ENCODE measurements at regions not wholly inside any gene's neighbourhood (a gene's known extent, or its start where the extent isn't known, plus 50 kb on each side); places are given as distances from the start of the nearest gene placed in this dataset.
"Not testable (repeated sequence)": the region's sequence is repeated elsewhere in the genome, so short reads cannot be mapped to it uniquely, and the experiment has no call there.

DNA sequence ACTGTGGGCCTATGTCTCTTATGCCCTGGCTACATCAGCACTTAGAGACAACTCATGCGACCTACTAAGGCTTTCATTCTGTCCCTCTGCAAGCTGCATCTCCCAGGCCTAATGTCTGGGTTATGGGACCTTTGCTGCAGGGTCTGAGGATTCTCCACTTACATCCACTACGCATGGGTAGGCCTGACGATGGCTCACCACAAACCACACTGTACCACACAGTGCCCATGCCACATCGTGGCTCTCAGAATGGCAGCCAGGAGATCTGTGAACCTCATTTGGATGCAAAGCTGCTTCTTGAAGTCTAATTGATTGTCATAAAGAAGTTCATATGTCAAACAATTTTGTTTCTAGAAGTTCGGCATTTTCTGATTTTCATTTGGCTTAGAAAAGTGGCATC, 84.6 kb upstream of the BEND4 start:
- Histone ChIP-seq H3K4me3 (no peak overlapping the region), H3K9me3 (no peaks in the 10 kb centered on the region), H3K4me1 (no peaks in the 10 kb centered on the region), H3K27me3 (no peaks in the 10 kb centered on the region), H3K27ac (replicated peaks in 1 of 4) (no peak overlapping the region), H3K36me3 (no peaks in the 10 kb centered on the region)
- intact Hi-C loops (cut with DNase I) = no loop called here
- DNase-seq (ENCODE audit: extremely low spot score) = no peak
- 90% methylated on average over 5 of the region's 5 CpGs for WGBS
- TF ChIP-seq, protein P1, sequence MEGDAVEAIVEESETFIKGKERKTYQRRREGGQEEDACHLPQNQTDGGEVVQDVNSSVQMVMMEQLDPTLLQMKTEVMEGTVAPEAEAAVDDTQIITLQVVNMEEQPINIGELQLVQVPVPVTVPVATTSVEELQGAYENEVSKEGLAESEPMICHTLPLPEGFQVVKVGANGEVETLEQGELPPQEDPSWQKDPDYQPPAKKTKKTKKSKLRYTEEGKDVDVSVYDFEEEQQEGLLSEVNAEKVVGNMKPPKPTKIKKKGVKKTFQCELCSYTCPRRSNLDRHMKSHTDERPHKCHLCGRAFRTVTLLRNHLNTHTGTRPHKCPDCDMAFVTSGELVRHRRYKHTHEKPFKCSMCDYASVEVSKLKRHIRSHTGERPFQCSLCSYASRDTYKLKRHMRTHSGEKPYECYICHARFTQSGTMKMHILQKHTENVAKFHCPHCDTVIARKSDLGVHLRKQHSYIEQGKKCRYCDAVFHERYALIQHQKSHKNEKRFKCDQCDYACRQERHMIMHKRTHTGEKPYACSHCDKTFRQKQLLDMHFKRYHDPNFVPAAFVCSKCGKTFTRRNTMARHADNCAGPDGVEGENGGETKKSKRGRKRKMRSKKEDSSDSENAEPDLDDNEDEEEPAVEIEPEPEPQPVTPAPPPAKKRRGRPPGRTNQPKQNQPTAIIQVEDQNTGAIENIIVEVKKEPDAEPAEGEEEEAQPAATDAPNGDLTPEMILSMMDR (IDR thresholded peaks at IDR 0.05) = no peak
- TF ChIP-seq POLR2A (IDR thresholded peaks at IDR 0.05; ENCODE audit: low read depth) (no peak), EP300 (IDR thresholded peaks at IDR 0.05) (no peak), POLR2AphosphoS5 (IDR thresholded peaks at IDR 0.05) (no peak)

DNA sequence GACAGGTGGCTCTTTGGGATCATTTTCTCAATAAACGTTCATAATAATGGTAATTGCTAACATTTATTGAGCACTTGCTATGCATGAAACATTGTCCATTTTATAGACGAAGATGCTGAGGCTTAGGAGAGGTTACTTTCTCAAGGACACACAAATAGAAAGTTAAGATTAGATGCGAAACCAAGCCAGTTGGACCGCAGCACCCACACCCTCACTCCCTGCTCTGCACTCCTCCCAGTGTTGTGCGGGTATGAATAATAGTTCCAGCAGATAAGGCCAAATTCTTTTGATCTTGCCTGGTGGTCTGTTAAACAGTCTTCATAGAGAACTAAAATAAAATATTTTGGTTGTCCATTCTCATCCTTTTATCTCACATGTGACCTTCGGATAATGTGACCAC, 85.0 kb upstream of the BEND4 start:
- no peaks in the 10 kb centered on the region for H3K27me3 ChIP-seq
- 81% methylated on average over 6 of the region's 6 CpGs for WGBS
- no peak for DNase-seq (ENCODE audit: extremely low spot score)
- TF ChIP-seq, protein P1 (IDR thresholded peaks at IDR 0.05) = no peak
- no peak for TF ChIP-seq EP300 (IDR thresholded peaks at IDR 0.05)
- no peak for TF ChIP-seq POLR2AphosphoS5 (IDR thresholded peaks at IDR 0.05)
- no peak for TF ChIP-seq POLR2A (IDR thresholded peaks at IDR 0.05; ENCODE audit: low read depth)
- no peaks in the 10 kb centered on the region for H3K4me1 ChIP-seq
- no peaks in the 10 kb centered on the region for H3K36me3 ChIP-seq
- H3K27ac ChIP-seq (replicated peaks in 1 of 4) = no peak overlapping the region
- H3K4me3 ChIP-seq = no peak overlapping the region
- intact Hi-C loops (cut with DNase I) = no loop called here
- no peaks in the 10 kb centered on the region for H3K9me3 ChIP-seq

DNA sequence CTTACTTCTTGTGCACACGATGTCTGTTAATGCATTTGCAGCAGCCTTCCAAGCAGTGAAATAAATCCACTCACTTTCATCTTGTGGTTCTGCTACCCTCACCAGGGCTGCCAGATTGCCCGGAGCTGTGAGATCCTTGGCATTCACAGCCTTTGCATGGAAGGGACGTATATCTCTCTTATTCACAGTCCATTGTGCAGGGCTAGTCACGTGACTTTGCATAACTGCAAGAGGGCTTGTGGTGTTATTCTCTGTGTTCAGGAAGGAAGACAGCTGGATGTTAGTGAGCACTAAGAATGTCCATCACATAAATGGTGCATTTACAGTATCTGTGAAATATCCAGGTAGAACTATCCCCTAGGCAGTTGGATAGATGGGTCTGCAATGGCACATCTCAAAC, 96.5 kb upstream of the BEND4 start:
- no peak for DNase-seq (ENCODE audit: extremely low spot score)
- no peaks in the 10 kb centered on the region for H3K36me3 ChIP-seq
- no peak overlapping the region for H3K27ac ChIP-seq (replicated peaks in 1 of 4)
- no peak overlapping the region for H3K4me3 ChIP-seq
- no peaks in the 10 kb centered on the region for H3K4me1 ChIP-seq
- TF ChIP-seq EP300 (IDR thresholded peaks at IDR 0.05) = no peak
- no peak for TF ChIP-seq POLR2AphosphoS5 (IDR thresholded peaks at IDR 0.05)
- no peak for TF ChIP-seq POLR2A (IDR thresholded peaks at IDR 0.05; ENCODE audit: low read depth)
- TF ChIP-seq, protein P1 (IDR thresholded peaks at IDR 0.05) = no peak
- intact Hi-C loops (cut with DNase I) = no loop called here
- H3K27me3 ChIP-seq = peaks cover 0 to 6% (median 0%) of the 10 kb centered on the region in 4 donors
- WGBS = 71% methylated on average over 4 of the region's 4 CpGs
- H3K9me3 ChIP-seq = no peaks in the 10 kb centered on the region

DNA sequence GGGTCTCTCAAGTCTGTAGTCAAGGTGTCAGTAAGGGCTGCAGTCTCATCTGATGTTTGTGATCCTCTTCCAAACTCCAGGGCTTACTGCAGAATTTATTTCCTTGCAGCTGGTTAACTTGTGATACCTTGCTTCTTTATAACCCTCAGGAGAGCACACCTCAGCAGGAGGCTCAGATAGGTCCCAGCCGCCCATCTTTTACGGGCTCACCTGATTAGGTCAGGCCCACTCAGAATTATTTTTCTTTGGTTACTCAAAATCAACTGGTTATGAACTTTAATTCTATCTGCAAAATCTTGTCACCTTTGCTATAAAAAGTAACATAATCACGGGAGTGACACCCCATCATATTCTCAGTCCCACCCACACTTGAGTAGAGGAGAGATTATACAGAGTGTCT, 99.9 kb upstream of the BEND4 start:
- Histone ChIP-seq H3K4me1 (no peaks in the 10 kb centered on the region), H3K27me3 (peaks cover 0 to 6% (median 0%) of the 10 kb centered on the region in 4 donors), H3K27ac (replicated peaks in 1 of 4) (no peak overlapping the region), H3K9me3 (no peaks in the 10 kb centered on the region), H3K36me3 (no peaks in the 10 kb centered on the region), H3K4me3 (no peak overlapping the region)
- TF ChIP-seq POLR2AphosphoS5 (IDR thresholded peaks at IDR 0.05) = no peak
- TF ChIP-seq EP300 (IDR thresholded peaks at IDR 0.05) = no peak
- TF ChIP-seq POLR2A (IDR thresholded peaks at IDR 0.05; ENCODE audit: low read depth) = no peak
- TF ChIP-seq, protein P1 (IDR thresholded peaks at IDR 0.05) = no peak
- 93% methylated on average over 3 of the region's 3 CpGs for WGBS
- intact Hi-C loops (cut with DNase I) = no loop called here
- no peak for DNase-seq (ENCODE audit: extremely low spot score)

DNA sequence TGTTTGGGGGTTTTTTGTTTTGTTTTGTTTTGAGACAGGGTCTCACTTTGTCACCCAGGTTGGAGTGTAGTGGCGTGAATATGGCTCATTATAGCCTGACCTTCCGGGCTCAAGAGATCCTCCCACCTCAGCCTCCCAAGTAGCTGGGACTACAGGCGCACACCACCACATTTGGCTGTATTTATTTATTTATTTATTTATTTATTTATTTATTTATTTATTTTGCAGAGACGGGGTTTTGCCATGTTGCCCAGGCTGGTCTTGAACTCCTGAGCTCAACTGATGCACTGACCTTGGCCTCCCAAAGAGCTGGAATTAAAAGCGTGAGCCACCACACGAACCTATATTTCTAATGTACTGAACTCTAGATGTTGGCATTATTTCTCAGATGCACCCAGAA, 105.2 kb upstream of the BEND4 start:
- H3K27ac ChIP-seq (replicated peaks in 1 of 4); H3K27me3 ChIP-seq; H3K4me3 ChIP-seq; H3K4me1 ChIP-seq; DNase-seq (ENCODE audit: extremely low spot score); H3K36me3 ChIP-seq; intact Hi-C loops (cut with DNase I); H3K9me3 ChIP-seq: not testable (repeated sequence)
- 89% methylated on average over 6 of the region's 6 CpGs for WGBS
